GM12878 (cell line): ENCODE measurements at regions not wholly inside any gene's neighbourhood (a gene's known extent, or its start where the extent isn't known, plus 50 kb on each side); places are given as distances from the start of the nearest gene placed in this dataset.

Experiments
- ATAC-seq: fragments of 200-7000 bp; cut with Tn5 transposase; 3 replicates; pipeline ENCODE4 v1.9.1; 2020; ENCODE audit warnings: mild to moderate bottlenecking, moderate library complexity
- BruUV-seq: library from RNA; stranded (reverse); fragments of 400-500 nt; replicated peaks from 2 replicates; lab custom pipeline; 2021; lab: Mats Ljungman, UMichigan
- CTCF ChIA-PET: fragments of 300-600 bp; sonication (Branson Sonifier 250); formaldehyde crosslinking; extraction: SDS; loops from one replicate; lab custom pipeline; 2021; ENCODE audit warnings: inconsistent platforms; lab: Yijun Ruan, JAX
- POLR2A ChIA-PET: fragments of 350-600 bp; formaldehyde crosslinking; extraction: SDS; loops from one replicate; lab custom pipeline; 2021; ENCODE audit warnings: inconsistent platforms; lab: Charles Lee
- RAD21 ChIA-PET: fragments of 300-600 bp; sonication (Branson Sonifier 250); formaldehyde crosslinking; loops from one replicate; lab custom pipeline; 2023; ENCODE audit warnings: antibody characterized with exemption; ENCODE audit not compliant: unreplicated experiment; lab: Charles Lee
- SMC1A ChIA-PET: fragments of 300-600 bp; sonication (Branson Sonifier 250); formaldehyde crosslinking; loops from one replicate; lab custom pipeline; 2023; ENCODE audit not compliant: unreplicated experiment, uncharacterized antibody; lab: Charles Lee
- DNase-seq: peaks from one replicate; pipeline ENCODE4 v3.0.0-alpha.2; 2011; ENCODE audit warnings: low read depth, low spot score
- FAIRE-seq: peaks from 3 replicates; lab custom pipeline; 2011; peaks lifted over from hg19 to GRCh38; lab: Jason Lieb, UNC
- H2AFZ ChIP-seq: 2 replicates; pipeline ENCODE4 v1.6.0; 2011; ENCODE audit warnings: low read depth, low read length, control low read depth; ENCODE audit not compliant: control insufficient read depth
- H3K27ac ChIP-seq: 2 replicates; pipeline ENCODE4 v1.5.1; 2011; ENCODE audit warnings: control low read depth; ENCODE audit not compliant: control insufficient read depth, insufficient read depth
- H3K27me3 ChIP-seq, 2 experiments: replicated peaks in 1 of 2; 2 replicates each; pipeline versions ENCODE4 v1.6.0 to v1.6.1; 2011; ENCODE audit warnings: low read length in 1 of 2; ENCODE audit not compliant: control insufficient read depth in 2 of 2, insufficient read depth in 2 of 2
- H3K36me3 ChIP-seq, 2 experiments: 2 replicates each; pipeline ENCODE4 v1.5.1; 2011; ENCODE audit warnings: low read length in 1 of 2; ENCODE audit not compliant: control insufficient read depth in 2 of 2, insufficient read depth in 2 of 2
- H3K4me1 ChIP-seq: 2 replicates; pipeline ENCODE4 v1.6.1; 2011; ENCODE audit warnings: mild to moderate bottlenecking, low read length, moderate library complexity, mixed read lengths; ENCODE audit not compliant: control insufficient read depth, insufficient read depth
- H3K4me2 ChIP-seq: 2 replicates; pipeline ENCODE4 v1.6.0; 2011; ENCODE audit warnings: control low read depth; ENCODE audit not compliant: control insufficient read depth, insufficient read depth
- H3K4me3 ChIP-seq: fragments of 200-600 bp; sonication (generic); 2 replicates; pipeline ENCODE4 v1.5.1; 2016
- H3K79me2 ChIP-seq: 2 replicates; pipeline ENCODE4 v1.6.0; 2011; ENCODE audit warnings: low read length; ENCODE audit not compliant: control insufficient read depth, insufficient read depth
- H3K9ac ChIP-seq: 2 replicates; pipeline ENCODE4 v1.8.0; 2011; ENCODE audit warnings: low read length, control low read depth, mixed read lengths; ENCODE audit not compliant: control insufficient read depth, insufficient read depth
- H3K9me3 ChIP-seq: replicated peaks from 3 replicates; pipeline ENCODE4 v1.5.1; 2011; ENCODE audit warnings: mild to moderate bottlenecking, low read length; ENCODE audit not compliant: control insufficient read depth, insufficient read depth
- H4K20me1 ChIP-seq: 2 replicates; pipeline ENCODE4 v1.6.0; 2011; ENCODE audit not compliant: control insufficient read depth, insufficient read depth
- CBX3 ChIP-seq: fragments of 200-600 bp; sonication (generic); IDR thresholded peaks from 2 replicates; pipeline ENCODE4 v1.6.1; 2016; ENCODE audit warnings: low read depth, borderline replicate concordance
- CEBPB ChIP-seq, 2 experiments: fragments of 150-350 bp in 1 of 2; IDR thresholded peaks; 2 replicates each; pipeline ENCODE4 v1.6.1; 2012 to 2014; ENCODE audit warnings: low read depth in 2 of 2, low read length in 2 of 2, borderline replicate concordance in 1 of 2, inconsistent platforms in 1 of 2
- ELK1 ChIP-seq: IDR thresholded peaks from 2 replicates; pipeline ENCODE4 v1.6.1; 2012; ENCODE audit warnings: low read depth, low read length, improper control_type of control experiment
- GABPA ChIP-seq: IDR thresholded peaks from 2 replicates; pipeline ENCODE4 v1.6.1; 2014; ENCODE audit warnings: antibody characterized with exemption, low read depth, mild to moderate bottlenecking, inconsistent platforms
- HCFC1 ChIP-seq: fragments of 150-350 bp; IDR thresholded peaks from 2 replicates; pipeline ENCODE4 v1.6.1; 2014; ENCODE audit warnings: low read length
- HDGF ChIP-seq: fragments of 450-650 bp; IDR thresholded peaks from 2 replicates; pipeline ENCODE4 v1.6.1; 2016; ENCODE audit warnings: antibody characterized with exemption
- JUND ChIP-seq: IDR thresholded peaks from 2 replicates; pipeline ENCODE4 v1.6.1; 2012; ENCODE audit warnings: low read depth, mild to moderate bottlenecking, low read length, improper control_type of control experiment, moderate library complexity
- KAT2A ChIP-seq: conservative IDR thresholded peaks from 2 replicates; pipeline ENCODE4 v1.6.1; 2011; ENCODE audit warnings: low read depth, low read length; ENCODE audit not compliant: control insufficient read depth
- MEF2A ChIP-seq: IDR thresholded peaks from 2 replicates; pipeline ENCODE4 v1.6.1; 2011; ENCODE audit warnings: low read depth, mild to moderate bottlenecking, low read length, moderate library complexity; ENCODE audit not compliant: insufficient read depth
- NBN ChIP-seq: fragments of 450-650 bp; IDR thresholded peaks from 2 replicates; pipeline ENCODE4 v1.6.1; 2016
- NFIC ChIP-seq: IDR thresholded peaks from 2 replicates; pipeline ENCODE4 v1.6.1; 2012; ENCODE audit warnings: low read depth, mild to moderate bottlenecking, inconsistent platforms, low read length, moderate library complexity
- NRF1 ChIP-seq: conservative IDR thresholded peaks from 2 replicates; pipeline ENCODE4 v1.6.1; 2011; ENCODE audit warnings: mild to moderate bottlenecking, low read depth, low read length, improper control_type of control experiment
- POLR2AphosphoS2 ChIP-seq: IDR thresholded peaks from 2 replicates; pipeline ENCODE4 v1.6.1; 2011; ENCODE audit warnings: low read depth, mild to moderate bottlenecking, low read length, improper control_type of control experiment, moderate library complexity
- ZNF622 ChIP-seq: fragments of 450-650 bp; IDR thresholded peaks from 2 replicates; pipeline ENCODE4 v1.6.1; 2017; ENCODE audit warnings: mild to moderate bottlenecking, inconsistent platforms
- WGBS: methylation state at CpG from one replicate; pipeline ENCODE4 v1.1.6; 2016; ENCODE audit warnings: low lambda C conversion rate; ENCODE audit not compliant: insufficient replicate concordance, insufficient coverage; ENCODE audit errors: missing lambda C conversion rate; 5-methylcytosine and 5-hydroxymethylcytosine counted together
- in situ Hi-C: fragments of 300-500 bp; cut with MboI; formaldehyde crosslinking; loops from 9 replicates; pipeline ENCODE4 v1.14.3; 2018; ENCODE audit warnings: mixed read lengths
- intact Hi-C: fragments of 100-400 bp; cut with micrococcal nuclease; formaldehyde crosslinking; loops from one replicate; pipeline ENCODE4 v1.14.2; 2022; ENCODE audit not compliant: unreplicated experiment
- TF ChIP-seq, protein P1 (sequence below): IDR thresholded peaks from 2 replicates; pipeline ENCODE4 v1.6.1; 2012; ENCODE audit warnings: improper control_type of control experiment, low read depth, low read length; ENCODE audit not compliant: insufficient replicate concordance
- TF ChIP-seq, protein P2 (sequence below): fragments of 450-650 bp; IDR thresholded peaks from 2 replicates; pipeline ENCODE4 v1.6.1; 2017; ENCODE audit warnings: antibody characterized with exemption, mild to moderate bottlenecking, moderate library complexity

- in situ Hi-C loops (no loop called here), intact Hi-C loops (no loop called here)
- Histone ChIP-seq H3K27ac (no peak overlapping the region), H3K4me3 (no peak overlapping the region), H3K4me2 (no peak overlapping the region), H3K36me3 (no peaks in the 10 kb centered on the region), H3K9me3 (no peaks in the 10 kb centered on the region), H3K4me1 (no peaks in the 10 kb centered on the region), H3K9ac (no peak overlapping the region), H2AFZ (no peak overlapping the region), H3K27me3 (no peaks in the 10 kb centered on the region), H3K79me2 (no peaks in the 10 kb centered on the region), H4K20me1 (no peaks in the 10 kb centered on the region)
- FAIRE-seq (no peak), ATAC-seq (no peak), DNase-seq (no peak)
- SMC1A ChIA-PET, result interaction anchor here (0.6 kb wide), 1 partner anchor 13 kb away, joined by 3 read pairs; no protein-coding TSS in a partner anchor
- WGBS, result 6% methylated on average over 1 of the region's 1 CpG
- CTCF ChIA-PET, result no interaction called here
- BruUV-seq, result no TSS peak
- RAD21 ChIA-PET, result no interaction called here
- POLR2A ChIA-PET, result no interaction called here
- TF ChIP-seq ELK1 (no peak), HDGF (no peak), MEF2A (no peak), CBX3 (no peak), KAT2A (no peak), POLR2AphosphoS2 (no peak), ZNF622 (no peak), NBN (no peak), HCFC1 (no peak), NRF1 (no peak), NFIC (no peak), GABPA (no peak), CEBPB (IDR thresholded peaks at IDR 0.05; ENCODE audit: borderline replicate concordance in 1 of 2, low read depth in 2 of 2, low read length in 2 of 2) (no peak), JUND (no peak)
- TF ChIP-seq, protein P1, sequence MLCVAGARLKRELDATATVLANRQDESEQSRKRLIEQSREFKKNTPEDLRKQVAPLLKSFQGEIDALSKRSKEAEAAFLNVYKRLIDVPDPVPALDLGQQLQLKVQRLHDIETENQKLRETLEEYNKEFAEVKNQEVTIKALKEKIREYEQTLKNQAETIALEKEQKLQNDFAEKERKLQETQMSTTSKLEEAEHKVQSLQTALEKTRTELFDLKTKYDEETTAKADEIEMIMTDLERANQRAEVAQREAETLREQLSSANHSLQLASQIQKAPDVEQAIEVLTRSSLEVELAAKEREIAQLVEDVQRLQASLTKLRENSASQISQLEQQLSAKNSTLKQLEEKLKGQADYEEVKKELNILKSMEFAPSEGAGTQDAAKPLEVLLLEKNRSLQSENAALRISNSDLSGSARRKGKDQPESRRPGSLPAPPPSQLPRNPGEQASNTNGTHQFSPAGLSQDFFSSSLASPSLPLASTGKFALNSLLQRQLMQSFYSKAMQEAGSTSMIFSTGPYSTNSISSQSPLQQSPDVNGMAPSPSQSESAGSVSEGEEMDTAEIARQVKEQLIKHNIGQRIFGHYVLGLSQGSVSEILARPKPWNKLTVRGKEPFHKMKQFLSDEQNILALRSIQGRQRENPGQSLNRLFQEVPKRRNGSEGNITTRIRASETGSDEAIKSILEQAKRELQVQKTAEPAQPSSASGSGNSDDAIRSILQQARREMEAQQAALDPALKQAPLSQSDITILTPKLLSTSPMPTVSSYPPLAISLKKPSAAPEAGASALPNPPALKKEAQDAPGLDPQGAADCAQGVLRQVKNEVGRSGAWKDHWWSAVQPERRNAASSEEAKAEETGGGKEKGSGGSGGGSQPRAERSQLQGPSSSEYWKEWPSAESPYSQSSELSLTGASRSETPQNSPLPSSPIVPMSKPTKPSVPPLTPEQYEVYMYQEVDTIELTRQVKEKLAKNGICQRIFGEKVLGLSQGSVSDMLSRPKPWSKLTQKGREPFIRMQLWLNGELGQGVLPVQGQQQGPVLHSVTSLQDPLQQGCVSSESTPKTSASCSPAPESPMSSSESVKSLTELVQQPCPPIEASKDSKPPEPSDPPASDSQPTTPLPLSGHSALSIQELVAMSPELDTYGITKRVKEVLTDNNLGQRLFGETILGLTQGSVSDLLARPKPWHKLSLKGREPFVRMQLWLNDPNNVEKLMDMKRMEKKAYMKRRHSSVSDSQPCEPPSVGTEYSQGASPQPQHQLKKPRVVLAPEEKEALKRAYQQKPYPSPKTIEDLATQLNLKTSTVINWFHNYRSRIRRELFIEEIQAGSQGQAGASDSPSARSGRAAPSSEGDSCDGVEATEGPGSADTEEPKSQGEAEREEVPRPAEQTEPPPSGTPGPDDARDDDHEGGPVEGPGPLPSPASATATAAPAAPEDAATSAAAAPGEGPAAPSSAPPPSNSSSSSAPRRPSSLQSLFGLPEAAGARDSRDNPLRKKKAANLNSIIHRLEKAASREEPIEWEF, result no peak
- TF ChIP-seq, protein P2, sequence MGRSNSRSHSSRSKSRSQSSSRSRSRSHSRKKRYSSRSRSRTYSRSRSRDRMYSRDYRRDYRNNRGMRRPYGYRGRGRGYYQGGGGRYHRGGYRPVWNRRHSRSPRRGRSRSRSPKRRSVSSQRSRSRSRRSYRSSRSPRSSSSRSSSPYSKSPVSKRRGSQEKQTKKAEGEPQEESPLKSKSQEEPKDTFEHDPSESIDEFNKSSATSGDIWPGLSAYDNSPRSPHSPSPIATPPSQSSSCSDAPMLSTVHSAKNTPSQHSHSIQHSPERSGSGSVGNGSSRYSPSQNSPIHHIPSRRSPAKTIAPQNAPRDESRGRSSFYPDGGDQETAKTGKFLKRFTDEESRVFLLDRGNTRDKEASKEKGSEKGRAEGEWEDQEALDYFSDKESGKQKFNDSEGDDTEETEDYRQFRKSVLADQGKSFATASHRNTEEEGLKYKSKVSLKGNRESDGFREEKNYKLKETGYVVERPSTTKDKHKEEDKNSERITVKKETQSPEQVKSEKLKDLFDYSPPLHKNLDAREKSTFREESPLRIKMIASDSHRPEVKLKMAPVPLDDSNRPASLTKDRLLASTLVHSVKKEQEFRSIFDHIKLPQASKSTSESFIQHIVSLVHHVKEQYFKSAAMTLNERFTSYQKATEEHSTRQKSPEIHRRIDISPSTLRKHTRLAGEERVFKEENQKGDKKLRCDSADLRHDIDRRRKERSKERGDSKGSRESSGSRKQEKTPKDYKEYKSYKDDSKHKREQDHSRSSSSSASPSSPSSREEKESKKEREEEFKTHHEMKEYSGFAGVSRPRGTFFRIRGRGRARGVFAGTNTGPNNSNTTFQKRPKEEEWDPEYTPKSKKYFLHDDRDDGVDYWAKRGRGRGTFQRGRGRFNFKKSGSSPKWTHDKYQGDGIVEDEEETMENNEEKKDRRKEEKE, result no peak
These were observed 915.2 kb upstream of the MBL2 start for GRCh38 chr10:53687800-53688199.
